ENCODE measurements at regions not wholly inside any gene's neighbourhood (a gene's known extent, or its start where the extent isn't known, plus 50 kb on each side); places are given as distances from the start of the nearest gene placed in this dataset.

DNA sequence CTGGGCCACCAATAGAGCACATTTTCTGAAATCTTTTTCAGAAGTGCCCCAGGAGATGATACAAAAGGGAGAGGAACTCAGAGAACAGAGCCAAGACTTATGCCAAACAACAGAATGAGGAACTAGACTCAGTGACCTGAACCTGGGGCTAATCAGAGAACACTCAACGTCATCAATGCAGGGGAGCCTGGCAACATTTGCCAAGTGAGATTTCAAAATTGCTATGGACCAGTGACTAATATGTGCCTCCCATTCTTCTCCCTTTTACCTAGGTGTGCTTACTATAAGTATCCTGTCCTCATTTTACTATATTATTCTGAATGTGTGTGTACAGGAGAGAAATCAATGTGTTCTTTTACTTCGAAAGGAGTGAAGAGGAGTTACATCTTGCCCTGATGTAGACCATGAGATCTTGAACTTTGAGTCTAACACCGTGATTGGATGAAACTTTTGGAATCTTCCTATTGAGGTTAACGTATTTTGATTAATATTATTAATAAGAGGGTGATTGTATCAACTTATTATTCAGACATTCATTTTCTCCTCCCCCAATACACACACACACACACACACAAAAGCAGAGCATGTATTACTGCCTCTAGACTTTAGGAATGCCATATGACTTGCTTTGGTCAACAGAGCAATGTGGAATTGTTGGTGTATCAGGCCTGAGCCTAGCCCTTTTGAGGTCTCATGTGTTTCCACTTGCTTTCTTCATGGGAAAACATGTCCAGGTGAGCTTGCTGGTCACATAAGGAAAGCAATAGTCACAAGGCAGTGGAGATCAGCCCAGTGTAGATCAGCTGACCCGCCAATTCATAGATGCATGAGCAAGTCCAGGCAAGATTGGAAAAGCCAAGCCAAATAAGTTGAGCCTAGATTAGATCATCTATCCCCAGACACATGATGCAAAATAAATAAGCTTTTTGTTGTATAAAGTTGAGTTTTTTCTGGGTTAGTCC lies 80.3 kb upstream of the ETS2 start:
- no peaks in the 10 kb centered on the region for H3K27me3 ChIP-seq (ENCODE audit: control insufficient read depth, insufficient read depth, low read length)
- H3K36me3 ChIP-seq (ENCODE audit: control insufficient read depth, insufficient read depth, low read length) = no peaks in the 10 kb centered on the region
- no peak overlapping the region for H3K4me3 ChIP-seq (ENCODE audit: low read depth, low read length)
- TF ChIP-seq, protein P1, sequence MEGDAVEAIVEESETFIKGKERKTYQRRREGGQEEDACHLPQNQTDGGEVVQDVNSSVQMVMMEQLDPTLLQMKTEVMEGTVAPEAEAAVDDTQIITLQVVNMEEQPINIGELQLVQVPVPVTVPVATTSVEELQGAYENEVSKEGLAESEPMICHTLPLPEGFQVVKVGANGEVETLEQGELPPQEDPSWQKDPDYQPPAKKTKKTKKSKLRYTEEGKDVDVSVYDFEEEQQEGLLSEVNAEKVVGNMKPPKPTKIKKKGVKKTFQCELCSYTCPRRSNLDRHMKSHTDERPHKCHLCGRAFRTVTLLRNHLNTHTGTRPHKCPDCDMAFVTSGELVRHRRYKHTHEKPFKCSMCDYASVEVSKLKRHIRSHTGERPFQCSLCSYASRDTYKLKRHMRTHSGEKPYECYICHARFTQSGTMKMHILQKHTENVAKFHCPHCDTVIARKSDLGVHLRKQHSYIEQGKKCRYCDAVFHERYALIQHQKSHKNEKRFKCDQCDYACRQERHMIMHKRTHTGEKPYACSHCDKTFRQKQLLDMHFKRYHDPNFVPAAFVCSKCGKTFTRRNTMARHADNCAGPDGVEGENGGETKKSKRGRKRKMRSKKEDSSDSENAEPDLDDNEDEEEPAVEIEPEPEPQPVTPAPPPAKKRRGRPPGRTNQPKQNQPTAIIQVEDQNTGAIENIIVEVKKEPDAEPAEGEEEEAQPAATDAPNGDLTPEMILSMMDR (IDR thresholded peaks at IDR 0.05; ENCODE audit: insufficient read depth, low read length, poor library complexity, severe bottlenecking) = no peak
- no peak for DNase-seq (ENCODE audit: low read depth)

DNA sequence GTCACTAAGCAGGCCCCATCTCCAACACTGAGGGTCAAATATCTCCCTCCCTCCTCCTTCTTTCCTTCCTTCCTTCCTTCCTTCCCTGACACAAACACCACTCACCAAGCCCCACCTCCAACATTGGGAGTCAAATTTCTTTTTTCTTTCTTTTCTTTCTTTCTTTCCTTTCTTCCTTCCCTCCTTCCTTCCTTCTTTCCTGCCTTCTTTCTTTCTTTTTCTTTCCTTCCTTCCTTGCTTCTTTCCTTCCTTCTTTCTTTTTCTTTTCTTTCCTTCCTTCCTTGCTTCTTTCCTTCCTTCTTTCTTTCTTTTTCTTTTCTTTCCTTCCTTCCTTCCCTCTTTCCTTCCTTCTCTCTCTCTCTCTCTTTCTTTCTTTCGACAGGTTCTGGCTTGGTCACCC lies 79.2 kb upstream of the ETS2 start:
- no peak for DNase-seq (ENCODE audit: low read depth)
- TF ChIP-seq, protein P1 (IDR thresholded peaks at IDR 0.05; ENCODE audit: insufficient read depth, low read length, poor library complexity, severe bottlenecking) = no peak
- no peaks in the 10 kb centered on the region for H3K27me3 ChIP-seq (ENCODE audit: control insufficient read depth, insufficient read depth, low read length)
- H3K4me3 ChIP-seq (ENCODE audit: low read depth, low read length) = no peak overlapping the region
- no peaks in the 10 kb centered on the region for H3K36me3 ChIP-seq (ENCODE audit: control insufficient read depth, insufficient read depth, low read length)

DNA sequence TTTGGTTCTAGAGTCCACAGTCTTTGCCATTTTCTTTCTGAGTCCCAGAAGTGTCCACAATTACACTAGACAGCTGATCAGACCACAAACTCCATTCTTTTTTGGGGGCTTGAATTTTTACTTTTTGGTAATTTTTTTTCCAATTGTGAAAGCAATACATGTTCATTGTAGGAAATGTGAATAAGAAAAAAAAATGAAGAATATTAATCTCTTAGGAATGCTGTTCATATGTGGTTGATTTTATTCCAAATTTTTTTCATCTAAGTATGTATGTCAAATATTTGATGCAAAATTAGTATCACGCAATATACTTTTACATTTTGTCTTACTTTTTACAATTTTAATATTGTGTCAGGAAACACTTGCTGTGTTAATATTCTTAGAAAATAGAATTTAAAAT lies 76.4 kb upstream of the ETS2 start:
- Histone ChIP-seq H3K4me3 (ENCODE audit: low read depth, low read length) (no peak overlapping the region), H3K36me3 (ENCODE audit: control insufficient read depth, insufficient read depth, low read length) (no peaks in the 10 kb centered on the region), H3K27me3 (ENCODE audit: control insufficient read depth, insufficient read depth, low read length) (no peaks in the 10 kb centered on the region)
- no peak for DNase-seq (ENCODE audit: low read depth)
- TF ChIP-seq, protein P1 (IDR thresholded peaks at IDR 0.05; ENCODE audit: insufficient read depth, low read length, poor library complexity, severe bottlenecking) = no peak

DNA sequence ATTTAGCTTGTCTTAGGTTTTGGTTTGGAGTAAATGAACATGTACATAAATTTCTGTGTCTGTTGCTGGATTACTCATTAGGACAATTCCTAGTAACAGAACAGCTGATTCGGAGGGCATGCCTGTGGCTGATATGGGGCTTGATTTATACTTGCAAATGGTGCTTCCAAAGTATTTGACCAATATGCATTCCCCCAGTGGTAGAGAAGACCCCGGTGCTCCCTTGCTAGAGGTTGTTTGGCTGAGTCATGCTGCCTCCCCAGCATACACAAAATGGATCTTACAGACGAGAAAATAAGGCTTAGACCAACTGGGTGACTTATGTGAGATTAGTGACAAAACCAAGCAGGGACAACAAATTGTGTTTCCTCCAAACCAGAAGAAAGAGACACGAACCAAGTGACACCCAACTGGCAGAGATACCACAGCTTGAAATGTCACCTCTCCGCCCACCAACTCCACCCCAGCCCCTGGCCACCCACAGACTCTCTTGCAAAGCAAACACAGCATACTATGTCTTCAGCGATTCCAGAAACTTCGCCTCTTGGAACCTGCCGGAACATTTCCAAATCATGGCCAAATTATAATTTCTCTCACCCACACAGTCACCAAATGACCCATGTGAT lies 75.9 kb upstream of the ETS2 start:
- H3K36me3 ChIP-seq (ENCODE audit: control insufficient read depth, insufficient read depth, low read length) = no peaks in the 10 kb centered on the region
- DNase-seq (ENCODE audit: low read depth) = no peak

DNA sequence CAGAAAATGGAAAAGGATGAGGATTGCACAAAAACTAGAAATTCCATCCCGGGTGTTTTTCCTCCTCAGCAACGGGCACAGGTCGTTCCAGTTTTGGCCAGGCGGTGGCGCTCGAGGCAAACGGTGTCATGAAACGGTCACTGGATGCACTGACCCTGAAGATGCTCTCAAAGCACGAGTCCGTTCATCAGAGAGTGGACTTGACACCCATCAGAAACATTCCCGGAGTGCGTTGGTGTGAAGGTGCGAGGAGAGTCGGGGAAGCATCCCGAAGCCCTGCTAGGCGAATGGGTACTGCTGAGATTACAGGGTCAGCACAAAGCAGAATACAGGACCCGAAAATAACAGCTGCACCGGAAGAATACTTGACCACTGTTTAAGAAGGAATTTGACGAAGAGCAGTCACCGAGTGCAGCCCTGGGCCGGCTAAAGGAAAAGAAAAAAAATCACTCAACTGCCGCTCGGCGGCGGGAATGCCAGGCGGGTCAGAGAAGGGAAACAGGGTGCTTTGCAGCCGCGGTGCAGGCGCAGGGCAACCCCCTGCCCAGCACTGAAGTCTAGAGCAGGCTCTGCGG lies 71.7 kb upstream of the ETS2 start:
- H3K4me3 ChIP-seq (ENCODE audit: low read depth, low read length) = no peak overlapping the region
- H3K27me3 ChIP-seq (ENCODE audit: control insufficient read depth, insufficient read depth, low read length) = no peaks in the 10 kb centered on the region
- TF ChIP-seq, protein P1 (IDR thresholded peaks at IDR 0.05; ENCODE audit: insufficient read depth, low read length, poor library complexity, severe bottlenecking) = peak; percentile 89
- H3K36me3 ChIP-seq (ENCODE audit: control insufficient read depth, insufficient read depth, low read length) = no peaks in the 10 kb centered on the region
- DNase-seq (ENCODE audit: low read depth) = peak; percentile 51

More for the DNA sequence above, 75.9 kb upstream of the ETS2 start:
- no peaks in the 10 kb centered on the region for H3K27me3 ChIP-seq (ENCODE audit: control insufficient read depth, insufficient read depth, low read length)
- no peak overlapping the region for H3K4me3 ChIP-seq (ENCODE audit: low read depth, low read length)
- TF ChIP-seq, protein P1 (IDR thresholded peaks at IDR 0.05; ENCODE audit: insufficient read depth, low read length, poor library complexity, severe bottlenecking) = no peak
